NCI-H1694 (cell line): ENCODE measurements at regions not wholly inside any gene's neighbourhood (a gene's known extent, or its start where the extent isn't known, plus 50 kb on each side); places are given as distances from the start of the nearest gene placed in this dataset.
"Not testable (repeated sequence)": the region's sequence is repeated elsewhere in the genome, so short reads cannot be mapped to it uniquely, and the experiment has no call there.

ENCODE experiments used
- DNase-seq: peaks from one replicate; lab custom pipeline; 2025; lab: John Stamatoyannopoulos, UW

- no peak for DNase-seq
These were observed 593.0 kb downstream of the BNC2 start for GRCh38 chr9:16277471-16277960.

- DNase-seq = no peak
These were observed 592.0 kb downstream of the BNC2 start for GRCh38 chr9:16278326-16278999.

GRCh38 chr9:16281707-16282106, 588.8 kb downstream of the BNC2 start:
- no peak for DNase-seq

GRCh38 chr9:16282216-16282615, 588.3 kb downstream of the BNC2 start:
- DNase-seq = no peak

- no peak for DNase-seq
These were observed 587.8 kb downstream of the BNC2 start for GRCh38 chr9:16282718-16283117.

- DNase-seq = no peak
These were observed 584.3 kb downstream of the BNC2 start for GRCh38 chr9:16286160-16286559.

- no peak for DNase-seq
These were observed 580.8 kb downstream of the BNC2 start for GRCh38 chr9:16289639-16290038.

- DNase-seq = no peak
These were observed 580.3 kb downstream of the BNC2 start for GRCh38 chr9:16290169-16290568.

GRCh38 chr9:16291921-16292320, 578.5 kb downstream of the BNC2 start:
- DNase-seq = no peak

- DNase-seq = no peak
These were observed 576.9 kb downstream of the BNC2 start for GRCh38 chr9:16293610-16294009.

GRCh38 chr9:16294133-16294770, 576.2 kb downstream of the BNC2 start:
- no peak for DNase-seq

- not testable (repeated sequence) for DNase-seq
These were observed 575.5 kb downstream of the BNC2 start for GRCh38 chr9:16294940-16295339.

GRCh38 chr9:16299368-16299767, 571.1 kb downstream of the BNC2 start:
- not testable (repeated sequence) for DNase-seq

- DNase-seq = no peak
These were observed 567.0 kb downstream of the BNC2 start for GRCh38 chr9:16303506-16303905.

- DNase-seq = no peak
These were observed 566.2 kb downstream of the BNC2 start for GRCh38 chr9:16304301-16304700.

- DNase-seq = no peak
These were observed 563.9 kb downstream of the BNC2 start for GRCh38 chr9:16306586-16306985.

- no peak for DNase-seq
These were observed 562.8 kb downstream of the BNC2 start for GRCh38 chr9:16307626-16308195.

- DNase-seq = no peak
These were observed 561.8 kb downstream of the BNC2 start for GRCh38 chr9:16308645-16309044.

- no peak for DNase-seq
These were observed 561.4 kb downstream of the BNC2 start for GRCh38 chr9:16309082-16309468.

GRCh38 chr9:16309469-16310271, 560.8 kb downstream of the BNC2 start:
- DNase-seq = no peak

GRCh38 chr9:16310278-16311110, 560.0 kb downstream of the BNC2 start:
- no peak for DNase-seq

GRCh38 chr9:16312116-16312515, 558.4 kb downstream of the BNC2 start:
- no peak for DNase-seq
